GM18868 (cell line): ENCODE measurements at regions not wholly inside any gene's neighbourhood (a gene's known extent, or its start where the extent isn't known, plus 50 kb on each side); places are given as distances from the start of the nearest gene placed in this dataset.
A peak's percentile ranks its signal among the peaks of the same experiment; 100 is the strongest.

Experiments used
- ATAC-seq: cut with Tn5 transposase; IDR thresholded peaks from one replicate; pipeline ENCODE4 v1.9.1; 2021; ENCODE audit warnings: mild to moderate bottlenecking, moderate library complexity; ENCODE audit not compliant: unreplicated experiment

GRCh38 chr4:81621490-81621889 lies 149.8 kb upstream of the RASGEF1B start:
- no peak for ATAC-seq

DNA sequence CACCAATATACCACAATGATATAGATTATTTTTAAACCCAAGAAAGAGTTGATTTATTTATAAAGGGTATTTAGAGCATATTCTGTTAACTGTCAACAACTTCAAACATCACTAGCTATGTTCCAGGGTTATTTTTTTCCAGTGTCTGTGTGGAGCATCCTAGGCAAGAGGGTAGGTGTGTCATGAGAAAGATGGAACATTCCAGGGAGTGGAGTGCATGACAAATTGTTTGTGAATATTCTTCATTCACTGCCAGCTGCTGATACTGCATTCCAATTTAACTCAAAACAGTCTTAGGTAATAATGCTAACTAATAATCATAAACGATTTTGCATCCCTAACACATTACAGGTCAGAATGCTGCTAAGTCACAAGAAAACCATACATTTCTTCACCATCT lies 148.7 kb upstream of the RASGEF1B start:
- no peak for ATAC-seq

DNA sequence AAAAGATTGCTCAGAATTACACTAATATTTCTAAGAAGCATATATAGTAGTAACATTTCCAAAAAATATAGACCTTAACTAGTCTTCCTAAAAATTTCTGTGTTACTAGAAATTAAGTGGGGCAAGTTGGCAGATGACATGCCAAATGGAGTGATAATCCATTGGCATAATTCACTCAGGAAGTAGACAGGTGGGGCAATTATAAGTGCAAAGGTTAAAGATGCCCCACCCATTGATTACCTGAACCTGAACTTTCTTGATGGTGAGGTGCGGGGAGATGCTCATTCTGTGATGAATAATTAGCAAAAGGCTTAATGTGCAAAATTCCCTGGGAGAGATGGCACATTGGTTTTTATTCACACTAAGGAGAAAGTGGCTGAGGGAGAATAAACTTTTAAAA lies 145.8 kb upstream of the RASGEF1B start:
- no peak for ATAC-seq

DNA sequence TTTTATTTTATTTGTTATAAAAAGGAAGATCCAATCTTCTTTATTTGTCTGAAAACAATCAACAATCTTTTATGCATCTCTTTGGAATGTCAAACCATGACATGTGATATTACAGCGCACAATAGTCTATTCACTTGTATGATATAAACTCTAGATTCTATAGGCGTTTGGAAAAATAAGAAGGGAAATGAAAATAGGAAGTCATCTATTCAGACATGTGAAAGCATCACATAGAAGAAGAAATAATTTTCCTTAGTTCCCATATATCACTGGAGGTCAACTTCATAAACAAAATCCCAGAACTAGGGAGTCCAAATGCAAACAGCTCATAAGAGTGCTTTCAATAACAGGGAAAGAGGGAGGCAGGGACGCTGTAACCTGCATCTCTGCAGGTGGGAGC lies 139.5 kb upstream of the RASGEF1B start:
- no peak for ATAC-seq

- no peak for ATAC-seq
These were observed 138.1 kb upstream of the RASGEF1B start for GRCh38 chr4:81609844-81610243.

DNA sequence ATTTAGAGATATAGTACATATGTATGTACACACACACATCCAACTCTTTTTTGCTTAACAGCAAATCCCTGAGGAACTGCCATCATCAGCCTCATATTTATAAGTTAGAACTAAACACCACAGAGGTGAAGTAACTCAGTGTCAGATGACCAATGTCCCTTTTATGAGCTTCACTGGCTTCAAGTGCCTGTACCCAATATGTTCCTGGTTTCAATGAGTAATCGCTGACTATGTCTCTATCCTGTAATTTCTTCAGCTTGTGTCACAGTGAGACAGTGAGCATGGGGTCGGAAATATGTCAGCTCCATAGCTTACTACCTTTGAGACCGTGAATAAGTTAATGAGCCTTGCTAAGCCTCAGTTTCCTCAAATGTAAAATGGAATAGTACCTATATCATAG lies 136.2 kb upstream of the RASGEF1B start:
- no peak for ATAC-seq

DNA sequence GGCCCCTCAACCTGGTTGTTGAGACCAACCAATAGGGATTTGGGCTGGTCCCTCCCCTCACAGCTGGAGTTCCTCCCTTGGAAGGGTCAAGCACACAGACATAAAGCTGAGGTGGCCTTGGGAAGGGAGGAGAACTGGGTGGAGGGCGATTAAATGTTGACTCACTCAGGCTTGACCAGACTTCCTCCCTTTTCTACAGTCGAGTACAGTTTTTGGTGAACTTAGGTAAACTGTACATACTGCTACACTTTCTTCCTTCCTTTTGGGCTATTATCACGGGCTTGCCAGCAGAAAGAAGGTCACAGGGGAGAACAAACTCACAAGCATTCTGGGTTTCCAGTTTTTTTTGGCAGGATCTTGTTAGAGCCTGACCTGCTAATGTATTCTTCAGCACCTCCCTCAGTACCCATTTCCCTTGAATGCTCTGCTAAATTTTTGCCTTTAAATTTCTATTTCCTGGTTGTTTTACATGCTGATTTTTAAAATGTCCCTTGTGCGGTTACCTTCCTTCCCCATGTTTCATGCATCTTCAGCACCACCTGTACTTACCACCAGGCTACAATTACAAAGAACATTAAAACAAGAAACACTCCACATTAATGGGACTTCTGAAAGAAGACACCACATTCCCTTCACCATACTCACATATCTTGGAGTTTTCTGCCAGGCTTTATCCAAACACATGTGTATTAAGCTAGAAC lies 135.2 kb upstream of the RASGEF1B start:
- ATAC-seq: no peak

DNA sequence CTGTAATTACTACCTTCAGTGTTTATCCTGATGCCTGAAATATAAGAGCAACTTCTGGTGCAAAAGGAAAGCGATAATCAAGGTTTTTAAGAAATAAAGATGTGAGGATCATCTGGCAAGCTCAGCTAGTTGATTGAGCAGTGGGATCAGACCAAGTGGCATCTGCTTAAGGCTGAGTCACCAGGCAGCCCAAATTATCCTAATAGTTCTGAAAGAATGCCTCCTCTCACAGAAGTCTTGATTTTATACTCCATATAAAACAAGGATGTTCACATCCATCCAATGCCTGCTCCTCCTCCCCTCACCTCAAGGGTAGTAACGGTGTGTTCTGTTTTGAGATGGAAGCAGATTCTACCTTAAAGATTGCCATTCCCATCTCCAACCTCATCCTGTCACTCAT lies 134.5 kb upstream of the RASGEF1B start:
- ATAC-seq: no peak

GRCh38 chr4:81605271-81605670 lies 133.6 kb upstream of the RASGEF1B start:
- peak; percentile 59 for ATAC-seq

DNA sequence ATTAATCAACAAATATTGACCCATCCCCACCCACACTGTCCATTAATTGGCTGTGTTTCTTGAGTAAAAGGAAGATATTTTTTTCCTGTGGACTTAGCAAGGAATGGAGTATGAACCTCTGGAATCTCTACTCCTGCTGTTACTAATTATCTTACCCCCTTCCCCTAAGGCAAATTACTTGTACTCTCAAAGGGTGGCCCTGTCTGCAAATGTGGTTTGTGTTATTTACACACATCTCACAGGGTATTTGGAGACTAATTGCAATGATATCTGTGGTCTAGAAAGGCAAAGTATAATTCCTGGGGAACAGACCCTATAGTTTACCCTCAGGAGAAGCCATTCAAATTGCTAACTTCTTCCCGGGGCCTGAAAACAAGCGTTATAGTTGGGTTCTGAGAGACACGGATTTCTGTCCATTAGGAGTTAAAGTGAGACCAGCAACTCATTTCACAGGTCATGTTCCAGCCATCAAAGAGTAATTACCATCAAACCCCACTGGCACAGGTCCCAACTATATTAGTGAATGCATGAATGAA lies 133.0 kb upstream of the RASGEF1B start:
- ATAC-seq: no peak

- ATAC-seq: no peak
These were observed 131.1 kb upstream of the RASGEF1B start for GRCh38 chr4:81602854-81603253.

- no peak for ATAC-seq
These were observed 129.6 kb upstream of the RASGEF1B start for GRCh38 chr4:81601358-81601694.

DNA sequence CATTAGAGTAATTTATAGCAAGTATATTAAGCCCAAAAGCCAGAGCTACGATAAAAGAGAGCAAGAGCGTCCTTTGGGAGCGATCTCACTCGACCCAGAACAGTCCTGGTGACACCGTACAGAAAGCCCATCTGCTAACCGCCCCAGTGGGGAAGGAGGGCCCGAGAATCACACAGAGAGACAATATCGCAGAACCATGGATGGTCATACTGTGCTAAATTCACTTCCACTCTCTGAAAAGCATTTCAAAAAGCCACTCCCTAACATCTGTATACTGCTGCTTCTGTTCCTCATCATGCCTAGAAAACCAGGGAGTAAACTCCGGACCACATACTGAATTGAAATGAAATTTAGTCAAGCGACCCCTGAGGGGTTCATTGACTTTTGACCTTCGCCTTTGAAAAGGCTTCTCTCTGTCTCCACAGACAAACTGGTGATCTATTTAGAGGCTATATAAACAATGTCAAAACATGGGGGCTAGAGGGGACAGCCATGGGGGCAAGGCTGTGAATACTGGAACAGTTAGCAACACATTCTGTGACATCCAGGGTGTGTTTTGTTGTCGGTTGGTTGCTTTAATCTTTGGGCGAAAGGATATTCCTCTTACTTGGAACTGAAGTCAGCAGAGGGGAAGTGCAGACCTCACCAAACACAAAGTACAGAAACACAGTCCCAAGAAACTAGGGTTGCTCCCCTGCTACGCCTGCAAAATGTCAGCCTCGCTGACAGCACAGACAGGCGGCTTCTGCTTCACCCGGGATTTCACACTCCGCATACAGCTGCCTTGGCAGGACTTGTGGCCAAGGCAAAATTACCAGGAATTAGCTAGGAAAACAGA lies 129.0 kb upstream of the RASGEF1B start:
- no peak for ATAC-seq

GRCh38 chr4:81599742-81600380 lies 128.2 kb upstream of the RASGEF1B start:
- ATAC-seq: no peak

GRCh38 chr4:81595798-81596610 lies 124.3 kb upstream of the RASGEF1B start:
- no peak for ATAC-seq

GRCh38 chr4:81595287-81595686 lies 123.6 kb upstream of the RASGEF1B start:
- ATAC-seq: no peak

DNA sequence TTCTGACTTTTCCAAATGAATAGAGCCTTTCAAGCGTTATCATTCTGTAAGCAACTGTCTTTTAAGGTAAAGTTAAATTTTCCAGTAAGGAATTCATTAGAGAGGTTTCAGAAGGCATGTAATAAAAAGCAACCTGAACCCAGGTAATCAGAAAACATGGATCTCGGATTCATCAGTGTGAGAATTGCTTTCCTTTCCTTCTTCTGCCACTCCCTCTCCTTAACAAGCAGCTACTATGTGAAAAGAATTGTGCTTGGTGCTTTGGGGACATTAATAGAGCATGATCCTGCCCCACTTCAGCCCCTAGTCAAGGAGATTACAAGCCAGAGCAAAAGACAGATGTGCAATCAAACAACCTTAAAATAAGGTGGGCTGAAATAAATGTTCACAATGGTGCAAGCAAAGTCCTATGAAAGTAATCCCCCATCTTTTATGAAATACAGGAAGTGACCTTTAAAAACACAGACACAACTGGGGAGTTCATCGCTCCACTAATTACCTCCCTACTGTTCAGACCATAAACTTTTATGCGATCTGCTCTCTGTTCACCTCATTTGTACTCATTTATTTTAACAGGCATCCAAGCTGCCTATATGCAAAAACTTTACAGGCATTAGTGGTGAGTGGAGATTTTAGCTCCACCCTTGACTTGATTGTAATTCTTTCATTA lies 122.9 kb upstream of the RASGEF1B start:
- ATAC-seq: no peak

DNA sequence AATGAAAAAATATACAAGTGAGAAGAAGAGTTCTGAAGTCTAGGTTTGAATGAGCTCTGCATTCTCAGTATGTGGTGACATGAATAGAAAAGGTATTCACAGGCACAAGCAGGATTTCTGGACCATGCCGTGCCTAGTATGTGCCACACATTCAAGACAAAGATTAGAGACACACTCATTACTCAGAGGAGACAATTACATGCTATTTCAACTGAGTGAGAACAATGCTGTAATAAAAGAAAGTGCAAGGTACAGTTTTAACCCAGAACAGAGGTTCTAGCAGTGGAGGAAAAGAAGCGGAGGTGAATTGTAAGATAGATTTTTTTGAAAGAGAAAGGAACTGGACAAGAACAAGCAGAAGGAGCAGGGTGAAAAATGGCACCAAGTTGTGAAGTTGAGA lies 121.0 kb upstream of the RASGEF1B start:
- no peak for ATAC-seq

GRCh38 chr4:81590596-81590995 lies 118.9 kb upstream of the RASGEF1B start:
- no peak for ATAC-seq

GRCh38 chr4:81589262-81589661 lies 117.6 kb upstream of the RASGEF1B start:
- no peak for ATAC-seq
